HG03039 (cell line): ENCODE measurements at regions not wholly inside any gene's neighbourhood (a gene's known extent, or its start where the extent isn't known, plus 50 kb on each side); places are given as distances from the start of the nearest gene placed in this dataset.
"Not testable (repeated sequence)": the region's sequence is repeated elsewhere in the genome, so short reads cannot be mapped to it uniquely, and the experiment has no call there.

Experiments
- ATAC-seq: cut with Tn5 transposase; IDR thresholded peaks from one replicate; pipeline ENCODE4 v1.9.1; 2021; ENCODE audit warnings: mild to moderate bottlenecking, moderate library complexity; ENCODE audit not compliant: unreplicated experiment

- no peak for ATAC-seq
These were observed 185.0 kb upstream of the HS6ST1 start for GRCh38 chr2:128503399-128504245.

GRCh38 chr2:128504246-128505149, 185.8 kb upstream of the HS6ST1 start:
- no peak for ATAC-seq

GRCh38 chr2:128505150-128505490, 186.5 kb upstream of the HS6ST1 start:
- ATAC-seq = no peak

GRCh38 chr2:128505575-128506526, 187.2 kb upstream of the HS6ST1 start:
- no peak for ATAC-seq

- ATAC-seq = no peak
These were observed 187.9 kb upstream of the HS6ST1 start for GRCh38 chr2:128506534-128506933.

GRCh38 chr2:128510701-128511397, 192.2 kb upstream of the HS6ST1 start:
- no peak for ATAC-seq

GRCh38 chr2:128511731-128512378, 193.2 kb upstream of the HS6ST1 start:
- no peak for ATAC-seq

GRCh38 chr2:128512379-128513115, 193.9 kb upstream of the HS6ST1 start:
- no peak for ATAC-seq

GRCh38 chr2:128513116-128513960, 194.7 kb upstream of the HS6ST1 start:
- no peak for ATAC-seq

GRCh38 chr2:128513961-128514283, 195.3 kb upstream of the HS6ST1 start:
- ATAC-seq = peak; percentile 51

- no peak for ATAC-seq
These were observed 195.9 kb upstream of the HS6ST1 start for GRCh38 chr2:128514555-128514955.

GRCh38 chr2:128516938-128517337, 198.3 kb upstream of the HS6ST1 start:
- no peak for ATAC-seq

- not testable (repeated sequence) for ATAC-seq
These were observed 200.4 kb upstream of the HS6ST1 start for GRCh38 chr2:128519028-128519427.

GRCh38 chr2:128519517-128520215, 201.0 kb upstream of the HS6ST1 start:
- ATAC-seq = no peak

- ATAC-seq = no peak
These were observed 201.7 kb upstream of the HS6ST1 start for GRCh38 chr2:128520340-128520739.

GRCh38 chr2:128520791-128521190, 202.1 kb upstream of the HS6ST1 start:
- peak; percentile 88 for ATAC-seq

GRCh38 chr2:128521482-128521881, 202.8 kb upstream of the HS6ST1 start:
- no peak for ATAC-seq

GRCh38 chr2:128522829-128523228, 204.2 kb upstream of the HS6ST1 start:
- ATAC-seq = no peak
